Duodenal mucosa (tissue), 2 donors: ENCODE measurements at regions not wholly inside any gene's neighbourhood (a gene's known extent, or its start where the extent isn't known, plus 50 kb on each side); places are given as distances from the start of the nearest gene placed in this dataset.
A peak's percentile ranks its signal among the peaks of the same experiment; 100 is the strongest.

Experiments used
- H3K27ac ChIP-seq: one replicate; pipeline ENCODE4 v1.7.0; 2013; ENCODE audit warnings: low read depth, low read length
- H3K27me3 ChIP-seq, 2 donors: one replicate each; pipeline ENCODE4 v1.7.0; 2013; ENCODE audit warnings: low read length in 2 of 2, control low read depth in 1 of 2; ENCODE audit not compliant: insufficient read depth in 2 of 2, control insufficient read depth in 1 of 2
- H3K36me3 ChIP-seq, 2 donors: one replicate each; pipeline ENCODE4 v1.7.0; 2013; ENCODE audit warnings: low read length in 2 of 2, control low read depth in 1 of 2; ENCODE audit not compliant: insufficient read depth in 2 of 2, control insufficient read depth in 1 of 2
- H3K4me1 ChIP-seq, 2 donors: one replicate each; pipeline ENCODE4 v1.7.0; 2013; ENCODE audit warnings: low read length in 2 of 2, control low read depth in 1 of 2; ENCODE audit not compliant: insufficient read depth in 2 of 2, control insufficient read depth in 1 of 2
- H3K4me3 ChIP-seq, 2 donors: one replicate each; pipeline ENCODE4 v1.7.0; 2013; ENCODE audit warnings: low read length in 2 of 2, low read depth in 1 of 2
- H3K9ac ChIP-seq, 2 donors: one replicate each; pipeline ENCODE4 v1.7.0; 2013; ENCODE audit warnings: low read length in 2 of 2, low read depth in 1 of 2
- H3K9me3 ChIP-seq, 2 donors: one replicate each; pipeline ENCODE4 v1.7.0; 2013; ENCODE audit warnings: low read length in 2 of 2, control low read depth in 1 of 2; ENCODE audit not compliant: control insufficient read depth in 1 of 2

DNA sequence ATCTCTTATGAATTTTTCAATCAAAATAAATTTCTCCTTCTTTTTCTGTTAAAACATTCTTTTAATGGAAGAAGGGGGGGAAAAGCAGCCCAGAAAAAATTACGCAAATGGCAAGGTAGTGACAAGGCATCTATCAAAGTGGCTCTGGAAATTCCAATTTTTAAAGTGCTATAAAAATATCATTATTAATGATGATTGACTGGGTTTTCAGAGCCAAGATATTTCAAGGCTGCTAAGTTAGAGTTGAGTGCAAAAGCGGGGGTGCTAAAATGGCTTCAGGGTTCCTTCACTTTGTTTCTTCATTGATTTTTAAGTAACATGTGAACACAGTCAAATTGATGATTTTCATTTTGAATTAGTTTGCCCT is 171.6 kb upstream of the CITED2 start:
- Histone ChIP-seq H3K4me3 (no peak overlapping the region), H3K4me1 (peaks cover 4 to 23% of the 10 kb centered on the region in 2 donors), H3K36me3 (no peaks in the 10 kb centered on the region)

DNA sequence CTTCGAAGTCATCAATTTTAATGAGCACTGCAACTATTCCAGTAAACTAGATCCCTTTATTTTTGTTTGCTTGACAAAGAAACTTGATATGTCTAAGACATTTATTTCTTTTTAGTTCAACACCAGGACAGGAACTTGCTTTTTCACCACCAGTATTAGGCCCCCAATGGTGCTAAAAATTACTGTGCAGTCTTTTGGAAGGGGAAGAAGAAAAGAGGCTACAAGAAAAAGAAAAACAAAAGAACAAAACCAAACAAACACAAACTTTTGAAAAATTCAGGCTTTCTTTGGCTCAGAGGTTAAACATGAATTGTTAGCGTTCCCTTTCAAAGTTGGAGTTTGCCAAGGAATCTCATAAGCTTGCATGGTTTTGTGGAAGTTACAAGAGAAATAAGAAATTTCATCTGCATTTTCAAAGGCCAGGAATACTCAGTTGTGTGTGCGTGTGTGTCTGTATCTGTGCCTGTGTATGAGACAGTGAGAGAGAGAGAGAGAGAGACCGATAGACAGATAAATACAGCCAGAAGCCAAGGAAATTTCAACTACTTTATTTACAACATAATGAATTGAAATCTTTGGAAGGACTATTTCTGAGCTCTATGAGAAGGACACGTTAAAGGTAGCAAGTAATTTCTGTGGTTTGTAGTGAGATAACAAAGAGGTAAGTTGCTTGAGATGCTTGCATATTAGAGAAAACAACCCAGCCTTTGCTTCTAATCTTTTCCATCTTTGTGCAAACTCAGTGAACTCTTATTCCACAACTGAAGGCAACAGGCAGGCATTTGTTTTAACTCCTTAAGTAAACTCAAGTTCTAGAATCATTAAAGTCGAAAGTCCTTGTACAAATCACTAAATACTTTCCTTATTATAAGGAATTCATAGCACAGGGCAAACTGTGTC is 171.0 kb upstream of the CITED2 start:
- Histone ChIP-seq H3K27me3 (no peaks in the 10 kb centered on the region), H3K27ac (no peak overlapping the region), H3K9me3 (no peaks in the 10 kb centered on the region), H3K9ac (no peak overlapping the region), H3K36me3 (no peaks in the 10 kb centered on the region), H3K4me1 (peaks cover 4 to 27% of the 10 kb centered on the region in 2 donors), H3K4me3 (no peak overlapping the region)

More for the DNA sequence above, 171.6 kb upstream of the CITED2 start:
- Histone ChIP-seq H3K27me3 (no peaks in the 10 kb centered on the region), H3K27ac (no peak overlapping the region), H3K9ac (no peak overlapping the region), H3K9me3 (no peaks in the 10 kb centered on the region)

DNA sequence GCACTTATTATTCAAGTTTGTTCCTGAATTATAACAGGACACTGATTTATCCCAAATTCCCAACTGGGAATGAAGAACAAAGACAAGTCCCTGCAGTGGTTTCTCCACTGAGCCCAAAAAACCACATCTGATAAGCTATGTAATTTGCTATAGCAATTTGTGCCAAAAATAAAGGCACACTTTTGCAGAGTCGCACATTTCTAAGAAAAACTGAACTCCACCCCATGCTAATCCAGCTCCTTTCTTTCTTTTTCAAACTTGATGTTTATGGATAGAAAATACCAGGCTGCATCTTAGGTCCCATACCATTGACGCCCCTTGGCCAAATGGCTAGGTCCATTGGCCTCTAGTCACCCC is 170.2 kb upstream of the CITED2 start:
- Histone ChIP-seq H3K27ac (no peak overlapping the region), H3K9ac (no peak overlapping the region), H3K9me3 (no peaks in the 10 kb centered on the region), H3K4me3 (no peak overlapping the region), H3K27me3 (no peaks in the 10 kb centered on the region), H3K4me1 (peaks cover 9 to 35% of the 10 kb centered on the region in 2 donors), H3K36me3 (no peaks in the 10 kb centered on the region)

DNA sequence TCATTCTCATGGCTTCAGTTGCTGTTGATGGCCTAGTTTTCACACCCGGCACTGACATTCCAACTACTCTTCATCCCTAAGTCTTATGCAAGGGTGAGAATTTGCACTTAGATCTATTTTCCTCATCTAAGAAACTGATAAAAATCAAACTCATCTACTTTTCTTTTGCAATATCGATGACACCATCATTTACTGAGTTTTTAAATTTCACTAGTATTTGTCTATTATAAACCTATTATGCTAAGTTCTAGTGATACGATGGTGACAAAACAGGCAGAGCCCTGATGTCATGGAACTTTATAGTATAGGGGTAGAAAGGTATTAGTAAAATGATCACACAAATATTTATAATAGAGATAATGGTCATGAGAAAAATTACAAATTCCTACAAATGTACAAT is 167.9 kb upstream of the CITED2 start:
- Histone ChIP-seq H3K27ac (no peak overlapping the region), H3K36me3 (no peaks in the 10 kb centered on the region), H3K4me3 (no peak overlapping the region), H3K9ac (no peak overlapping the region), H3K9me3 (no peaks in the 10 kb centered on the region), H3K4me1 (peaks cover 9 to 37% of the 10 kb centered on the region in 2 donors), H3K27me3 (no peaks in the 10 kb centered on the region)

DNA sequence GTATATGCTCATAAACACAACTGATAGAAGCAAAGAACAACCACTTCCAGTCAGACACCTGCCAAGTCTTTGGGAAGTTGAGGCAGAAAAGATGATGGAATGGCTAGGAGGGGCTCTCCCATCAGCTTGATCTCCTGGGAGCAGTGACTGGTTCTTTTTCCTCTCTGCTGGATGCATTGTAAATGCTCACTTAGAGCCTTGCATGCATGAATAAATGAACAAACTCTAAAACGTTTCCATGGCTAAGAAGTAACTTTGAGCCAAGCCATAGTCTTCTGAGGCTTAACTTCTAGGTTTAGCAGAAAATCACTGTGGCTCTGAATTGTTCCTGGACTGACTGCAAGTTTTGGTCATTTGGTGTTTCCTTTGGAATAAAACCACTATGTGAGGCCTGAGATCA is 166.4 kb upstream of the CITED2 start:
- Histone ChIP-seq H3K9me3 (no peaks in the 10 kb centered on the region), H3K27me3 (no peaks in the 10 kb centered on the region), H3K27ac (no peak overlapping the region), H3K4me1 (peaks cover 15 to 37% of the 10 kb centered on the region in 2 donors), H3K9ac (no peak overlapping the region), H3K36me3 (no peaks in the 10 kb centered on the region), H3K4me3 (no peak overlapping the region)

DNA sequence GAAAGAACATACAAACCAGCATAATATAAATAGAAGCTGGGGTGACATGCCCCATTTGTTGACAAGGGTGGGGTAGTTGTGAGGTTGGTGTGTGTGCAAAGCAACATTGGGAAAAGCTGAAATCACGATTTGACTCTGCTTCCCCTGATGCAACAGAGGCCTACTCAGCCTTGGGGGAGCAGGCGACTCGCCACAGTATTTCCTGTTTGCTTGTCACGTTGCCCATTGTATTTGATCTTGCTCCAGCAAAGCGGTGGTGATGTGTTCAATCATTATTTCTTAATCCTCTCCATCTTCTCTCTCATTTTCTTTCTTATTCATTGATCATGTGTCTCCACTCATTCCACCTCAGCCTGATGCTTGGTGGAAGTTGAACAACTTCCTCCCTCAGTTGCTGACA is 165.8 kb upstream of the CITED2 start:
- H3K4me3 ChIP-seq, result no peak overlapping the region
- H3K9me3 ChIP-seq, result no peaks in the 10 kb centered on the region
- no peaks in the 10 kb centered on the region for H3K36me3 ChIP-seq
- peak overlapping the region; percentile 4 for H3K27ac ChIP-seq
- H3K4me1 ChIP-seq, result peaks cover 15 to 31% of the 10 kb centered on the region in 2 donors
- H3K27me3 ChIP-seq, result no peaks in the 10 kb centered on the region
- H3K9ac ChIP-seq, result no peak overlapping the region

DNA sequence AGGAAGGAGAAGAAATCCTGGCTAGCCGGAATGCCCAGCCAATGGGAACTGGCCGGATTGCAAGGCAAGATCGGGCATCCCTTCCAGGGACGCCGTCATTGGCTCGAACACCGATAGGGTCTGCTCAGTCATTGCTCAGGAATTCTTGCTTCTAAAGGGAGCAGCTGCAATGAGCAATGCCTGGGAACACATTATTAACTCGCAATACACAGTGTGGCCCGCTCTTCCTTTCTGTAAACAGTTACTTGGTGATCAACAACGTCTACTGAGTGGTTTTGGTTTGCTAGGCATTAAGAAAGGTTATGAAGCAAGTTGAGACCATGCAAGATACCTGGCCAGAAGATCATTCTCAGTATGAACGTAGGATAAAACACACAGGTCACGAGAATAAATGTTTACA is 165.4 kb upstream of the CITED2 start:
- H3K9me3 ChIP-seq, result no peaks in the 10 kb centered on the region
- peak overlapping the region; percentile 4 for H3K27ac ChIP-seq
- no peak overlapping the region for H3K4me3 ChIP-seq
- peaks cover 15 to 28% of the 10 kb centered on the region in 2 donors for H3K4me1 ChIP-seq
- H3K36me3 ChIP-seq, result no peaks in the 10 kb centered on the region
- no peak overlapping the region for H3K9ac ChIP-seq
- no peaks in the 10 kb centered on the region for H3K27me3 ChIP-seq

DNA sequence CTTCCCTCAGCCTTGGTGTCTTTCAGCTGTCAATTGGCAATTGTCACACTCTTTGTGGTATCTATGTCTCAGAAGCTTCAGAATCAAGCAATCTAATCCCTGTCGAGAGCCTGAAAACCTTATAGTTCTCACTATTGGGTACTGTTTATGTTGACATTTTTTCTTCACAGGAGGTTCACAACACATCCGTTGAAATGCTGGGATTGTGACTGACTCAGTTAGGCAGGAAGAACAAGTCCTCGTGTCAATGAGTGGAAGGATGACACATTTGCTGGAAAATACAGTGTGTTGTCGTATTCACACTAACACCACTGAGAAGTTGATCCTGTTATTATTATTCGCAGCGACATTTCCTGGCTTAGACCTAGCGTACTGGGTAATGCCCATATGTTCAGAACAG is 163.9 kb upstream of the CITED2 start:
- H3K4me3 ChIP-seq, result no peak overlapping the region
- no peaks in the 10 kb centered on the region for H3K36me3 ChIP-seq
- peaks cover 28 to 42% of the 10 kb centered on the region in 2 donors for H3K4me1 ChIP-seq
- H3K27ac ChIP-seq, result no peak overlapping the region
- H3K27me3 ChIP-seq, result no peaks in the 10 kb centered on the region
- no peak overlapping the region for H3K9ac ChIP-seq
- H3K9me3 ChIP-seq, result no peaks in the 10 kb centered on the region

DNA sequence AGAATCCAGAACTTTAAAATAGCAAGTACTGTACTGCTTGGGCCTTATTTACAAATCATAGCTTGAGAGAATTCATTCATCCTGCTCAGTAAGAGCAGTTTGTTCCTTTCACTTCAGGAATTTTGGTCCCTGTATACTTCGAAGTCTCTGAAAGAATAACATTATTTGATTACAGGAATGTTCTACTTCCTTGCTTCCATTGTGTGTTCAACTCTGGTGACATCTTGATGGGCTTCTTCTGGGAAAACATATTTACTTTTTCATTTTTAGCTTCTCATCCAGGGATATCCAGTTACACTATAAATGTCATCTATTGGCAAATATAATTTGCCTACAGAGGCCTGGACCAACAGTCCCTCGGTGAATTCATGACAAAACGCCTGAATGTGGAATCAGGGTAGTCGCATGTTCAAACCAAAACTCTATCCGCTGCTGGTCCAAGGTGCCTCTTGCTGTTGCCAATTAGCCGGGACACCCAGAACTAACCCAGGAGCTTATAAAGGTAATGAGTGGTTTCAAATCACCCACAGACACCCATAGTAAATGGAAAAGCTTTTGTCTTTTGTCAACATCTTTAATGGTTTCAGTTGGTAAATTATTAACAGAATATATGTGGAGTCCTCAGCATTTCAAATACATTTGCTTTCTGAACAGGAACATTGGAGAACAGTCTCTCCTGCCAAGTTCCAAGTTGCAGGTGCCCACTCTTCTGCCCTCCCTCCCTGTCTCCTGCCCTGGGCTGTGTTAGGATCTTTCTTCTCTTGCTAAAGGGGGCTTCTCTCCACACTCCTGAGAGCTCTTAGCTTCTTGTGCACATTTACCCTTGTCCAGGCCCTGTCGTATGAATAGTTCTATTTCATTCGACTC is 162.5 kb upstream of the CITED2 start:
- no peaks in the 10 kb centered on the region for H3K9me3 ChIP-seq
- H3K27me3 ChIP-seq, result no peaks in the 10 kb centered on the region
- no peak overlapping the region for H3K27ac ChIP-seq
- no peak overlapping the region for H3K4me3 ChIP-seq
- H3K36me3 ChIP-seq, result no peaks in the 10 kb centered on the region
- H3K4me1 ChIP-seq, result peaks cover 29 to 44% of the 10 kb centered on the region in 2 donors
- H3K9ac ChIP-seq, result no peak overlapping the region

DNA sequence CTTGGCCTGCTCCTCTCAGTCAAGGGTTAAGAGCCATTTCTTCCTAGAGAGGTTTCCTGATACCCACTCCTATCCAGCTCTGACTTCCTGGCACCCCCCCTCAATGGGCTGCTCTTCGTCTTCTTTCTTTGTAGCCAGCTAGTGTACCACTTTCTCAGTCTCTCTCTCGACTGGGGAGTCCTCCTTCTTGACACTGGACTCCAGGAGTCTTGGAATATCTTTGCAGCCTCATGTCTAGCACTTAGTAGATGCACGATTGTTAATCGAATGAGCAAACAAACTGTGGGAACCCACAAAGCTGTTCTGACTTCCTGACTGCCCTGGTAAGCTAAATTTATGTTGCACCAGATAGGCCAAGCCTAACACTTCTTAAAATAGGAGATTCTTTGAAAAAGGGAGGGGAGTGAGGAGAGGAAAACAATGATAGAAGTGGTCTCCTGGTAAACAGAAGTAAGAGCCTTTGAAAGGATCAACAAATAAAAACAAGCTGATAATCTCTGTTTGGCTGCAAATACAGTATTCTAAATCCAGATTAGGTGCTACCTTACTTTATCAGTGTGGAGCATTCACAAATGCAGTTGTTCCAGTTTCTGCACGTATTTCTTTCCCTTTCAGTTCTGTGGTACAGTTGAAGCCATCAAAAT is 160.1 kb upstream of the CITED2 start:
- peak overlapping the region; percentile 0 to 16 for H3K9ac ChIP-seq

More for the DNA sequence above, 160.1 kb upstream of the CITED2 start:
- H3K4me1 ChIP-seq, result peaks cover 24 to 32% of the 10 kb centered on the region in 2 donors
- H3K27me3 ChIP-seq, result no peaks in the 10 kb centered on the region
- peak overlapping the region; percentile 20 for H3K27ac ChIP-seq
- H3K36me3 ChIP-seq, result no peaks in the 10 kb centered on the region
- no peaks in the 10 kb centered on the region for H3K9me3 ChIP-seq
- peak overlapping the region; percentile 40 to 55 for H3K4me3 ChIP-seq
